Islet of Langerhans (tissue), 1 donor: ENCODE measurements at regions not wholly inside any gene's neighbourhood (a gene's known extent, or its start where the extent isn't known, plus 50 kb on each side); places are given as distances from the start of the nearest gene placed in this dataset.
A peak's percentile ranks its signal among the peaks of the same experiment; 100 is the strongest.
"Not testable (repeated sequence)": the region's sequence is repeated elsewhere in the genome, so short reads cannot be mapped to it uniquely, and the experiment has no call there.

Experiments
- FAIRE-seq: peaks from one replicate; lab custom pipeline; 2011; peaks lifted over from hg19 to GRCh38; lab: Jason Lieb, UNC

DNA sequence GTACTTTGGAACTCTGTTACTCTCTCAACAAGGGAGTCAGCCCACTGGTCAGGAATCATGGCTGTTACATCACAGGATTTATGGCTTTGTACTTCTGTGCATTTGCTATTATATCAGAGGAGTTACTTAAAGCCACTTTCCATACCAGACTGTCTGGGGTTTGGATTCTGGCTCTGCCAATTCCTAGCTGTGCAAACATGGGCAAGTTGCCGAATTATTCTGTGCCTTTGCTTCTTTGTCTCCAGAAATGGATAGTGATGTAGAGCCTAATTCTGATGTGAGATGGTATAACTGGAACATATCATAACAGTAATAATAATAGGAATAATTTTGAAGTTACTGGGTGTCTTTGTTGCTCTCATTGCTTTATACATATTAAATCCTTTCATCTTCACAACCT is 1047.3 kb upstream of the SEMA6A start:
- FAIRE-seq: no peak

DNA sequence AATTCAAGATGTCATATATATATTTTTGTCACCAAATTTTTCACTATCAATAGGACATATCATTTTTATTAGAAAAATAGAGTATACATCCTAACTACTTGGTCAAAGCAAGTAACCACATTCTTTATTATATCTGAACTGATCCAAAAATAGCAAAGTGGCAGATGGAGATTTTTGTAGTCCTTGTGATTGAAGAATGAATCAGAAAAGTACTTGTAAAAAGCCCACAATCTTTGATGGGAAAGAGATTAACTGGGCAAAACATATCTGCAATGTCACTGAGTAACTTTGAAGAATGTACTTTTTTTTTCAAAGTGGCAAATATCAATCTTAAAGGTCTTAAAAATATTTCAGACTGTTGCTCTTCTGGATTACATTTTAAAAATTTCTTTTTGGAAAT is 1040.6 kb upstream of the SEMA6A start:
- FAIRE-seq: no peak

DNA sequence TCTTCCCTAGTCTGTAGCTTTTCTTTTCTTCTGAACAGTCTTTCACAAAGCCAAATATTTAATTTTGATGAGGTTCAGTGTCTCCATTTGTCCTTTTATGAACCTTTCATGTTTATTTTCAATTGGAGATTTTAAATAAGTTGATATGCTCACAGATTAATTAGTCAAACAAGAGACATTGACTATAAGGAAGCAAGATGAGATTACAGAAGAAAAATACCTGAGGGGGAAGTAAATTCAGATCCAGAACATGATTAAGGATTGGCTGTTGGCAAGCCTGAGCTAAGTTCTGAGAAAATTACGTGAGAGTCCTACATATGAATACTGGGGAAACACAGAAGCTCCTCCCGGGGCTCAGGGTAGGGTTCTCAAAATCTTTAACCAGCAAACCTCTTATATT is 1039.8 kb upstream of the SEMA6A start:
- FAIRE-seq: no peak

DNA sequence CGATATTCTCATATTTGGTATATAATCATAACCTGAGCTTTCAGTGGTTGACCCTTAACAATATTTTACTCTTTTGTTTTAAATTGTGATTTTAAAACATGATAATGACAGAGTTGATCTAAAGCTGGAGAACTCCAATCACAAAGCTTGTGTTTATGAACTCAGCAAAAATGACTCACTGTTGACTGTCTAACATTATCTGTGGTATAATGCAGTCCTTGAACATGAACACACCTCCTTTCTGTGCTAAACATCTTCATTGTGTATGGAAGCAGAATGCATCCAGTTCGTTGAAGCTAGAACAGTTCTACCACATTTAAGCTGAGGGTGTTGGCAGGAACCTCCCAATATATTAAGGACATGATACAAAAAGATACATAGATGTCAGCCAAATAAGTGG is 1030.2 kb upstream of the SEMA6A start:
- FAIRE-seq: no peak

DNA sequence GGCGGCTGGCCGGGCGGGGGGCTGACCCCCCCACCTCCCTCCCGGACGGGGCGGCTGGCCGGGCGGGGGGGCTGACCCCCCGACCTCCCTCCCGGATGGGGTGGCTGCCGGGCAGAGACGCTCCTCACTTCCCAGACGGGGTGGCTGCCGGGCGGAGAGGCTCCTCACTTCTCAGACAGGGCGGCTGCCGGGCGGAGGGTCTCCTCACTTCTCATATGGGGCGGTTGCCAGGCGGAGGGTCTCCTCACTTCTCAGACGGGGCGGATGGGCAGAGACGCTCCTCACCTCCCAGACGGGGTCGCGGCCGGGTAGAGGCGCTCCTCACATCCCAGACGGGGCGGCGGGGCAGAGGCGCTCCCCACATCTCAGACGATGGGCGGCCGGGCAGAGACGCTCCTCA is 1025.2 kb upstream of the SEMA6A start:
- FAIRE-seq: not testable (repeated sequence)

DNA sequence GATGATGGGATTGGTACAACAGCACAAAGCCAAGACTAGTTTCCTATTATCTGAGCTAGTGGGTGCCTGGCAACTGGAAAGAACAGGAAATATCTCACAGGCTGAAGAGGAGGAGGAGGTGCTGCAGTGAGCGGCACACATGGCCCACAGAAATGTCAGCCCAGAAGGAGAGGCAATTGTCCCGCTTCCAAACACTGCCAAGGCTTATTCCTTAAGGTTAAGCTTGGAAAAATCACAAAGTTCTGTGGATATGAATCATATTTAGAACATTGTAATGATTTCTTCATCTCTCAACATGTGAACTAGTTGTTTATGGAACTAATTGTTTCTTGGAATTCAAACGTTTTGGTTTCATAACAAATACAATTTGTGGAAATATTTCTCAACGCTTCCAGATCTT is 1019.5 kb upstream of the SEMA6A start:
- no peak for FAIRE-seq

DNA sequence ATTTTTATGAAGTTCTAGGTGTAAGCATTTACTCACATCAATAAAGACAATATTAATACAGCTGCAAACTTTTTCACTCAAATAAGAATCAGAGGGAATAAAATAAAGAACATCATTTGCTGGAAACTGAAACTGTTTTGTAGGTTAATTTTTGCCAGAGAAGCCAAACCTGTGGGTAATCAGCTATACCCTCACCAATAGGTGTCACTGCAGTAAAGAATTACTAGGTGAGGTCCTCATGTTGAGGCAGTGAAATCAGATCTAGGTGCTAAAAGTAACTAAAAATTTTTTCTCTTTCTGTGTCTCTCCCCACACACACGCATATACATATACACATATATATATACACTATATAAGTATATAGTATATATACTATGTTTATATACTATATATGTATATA is 1016.3 kb upstream of the SEMA6A start:
- FAIRE-seq: peak; percentile 49

DNA sequence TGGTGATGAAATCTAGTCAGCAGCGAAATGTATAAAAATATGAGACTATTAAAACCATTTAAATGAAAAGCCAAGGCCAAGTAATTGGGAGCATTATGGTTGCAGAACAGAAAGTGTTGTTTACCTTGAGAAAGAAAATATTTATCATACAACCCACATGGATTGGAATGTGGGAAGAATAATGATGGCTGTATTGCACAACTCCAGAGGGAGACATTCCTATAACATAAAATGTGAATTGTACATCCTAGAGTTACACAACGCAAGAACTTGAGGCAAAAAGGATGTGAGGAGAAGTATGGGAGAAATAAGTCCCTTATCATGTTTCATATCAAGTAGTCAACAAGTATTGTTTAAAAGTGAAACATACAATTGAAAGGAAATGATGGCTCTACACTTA is 1014.0 kb upstream of the SEMA6A start:
- no peak for FAIRE-seq

DNA sequence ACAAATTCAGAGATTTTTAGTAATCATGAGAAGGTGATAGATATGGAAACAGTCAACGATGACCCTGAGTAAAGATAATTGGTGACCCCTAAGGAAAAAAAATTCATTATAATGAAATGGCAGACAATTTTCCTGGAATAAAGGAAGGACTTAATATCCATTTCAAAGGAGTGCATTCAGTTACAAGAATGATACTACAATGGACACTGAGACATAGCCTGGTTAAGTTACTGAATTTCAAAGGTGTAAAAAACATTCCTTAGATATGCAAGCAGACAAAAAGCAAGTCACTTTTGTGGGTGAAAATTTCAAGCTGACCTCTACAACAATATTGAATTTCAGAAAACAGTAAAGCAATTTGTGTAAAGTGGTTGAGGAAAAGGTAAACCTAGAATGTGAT is 1012.5 kb upstream of the SEMA6A start:
- FAIRE-seq: no peak

DNA sequence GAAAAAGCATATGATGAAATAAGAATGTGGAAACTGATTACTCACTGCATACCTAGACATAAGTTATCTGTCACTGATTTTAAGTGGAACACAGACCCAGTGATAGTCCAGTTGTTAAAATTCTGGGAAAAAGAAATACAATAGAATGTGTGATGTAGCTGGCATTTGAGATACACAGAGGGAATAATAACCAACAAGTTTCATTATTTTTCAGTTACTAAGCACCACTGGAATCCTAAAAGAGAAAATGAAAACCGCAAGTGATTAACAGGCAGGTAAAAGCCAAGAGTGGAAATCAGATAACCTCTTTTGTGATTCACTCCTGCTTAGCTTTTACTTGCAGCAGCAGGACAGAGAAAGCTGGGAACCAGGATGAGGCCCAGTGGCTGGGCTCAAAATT is 994.0 kb upstream of the SEMA6A start:
- no peak for FAIRE-seq

DNA sequence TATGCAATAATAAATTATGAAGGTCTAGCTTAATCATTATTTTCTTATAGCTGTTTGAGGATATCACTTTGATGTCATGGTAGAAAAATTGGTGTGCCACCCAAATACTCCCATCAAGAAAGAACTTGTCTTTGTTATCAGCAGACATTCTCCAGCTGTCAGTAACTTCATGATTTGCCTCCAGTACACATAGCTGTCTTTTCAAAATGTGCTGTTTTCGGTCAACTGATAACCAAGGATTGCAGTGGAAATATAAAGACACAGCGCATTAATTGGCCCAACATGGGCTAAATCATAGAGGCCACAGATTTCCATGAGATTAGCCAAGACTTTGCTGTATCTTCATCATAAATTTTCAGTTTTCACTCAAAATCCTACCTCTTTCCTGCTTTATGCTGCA is 993.5 kb upstream of the SEMA6A start:
- FAIRE-seq: no peak

DNA sequence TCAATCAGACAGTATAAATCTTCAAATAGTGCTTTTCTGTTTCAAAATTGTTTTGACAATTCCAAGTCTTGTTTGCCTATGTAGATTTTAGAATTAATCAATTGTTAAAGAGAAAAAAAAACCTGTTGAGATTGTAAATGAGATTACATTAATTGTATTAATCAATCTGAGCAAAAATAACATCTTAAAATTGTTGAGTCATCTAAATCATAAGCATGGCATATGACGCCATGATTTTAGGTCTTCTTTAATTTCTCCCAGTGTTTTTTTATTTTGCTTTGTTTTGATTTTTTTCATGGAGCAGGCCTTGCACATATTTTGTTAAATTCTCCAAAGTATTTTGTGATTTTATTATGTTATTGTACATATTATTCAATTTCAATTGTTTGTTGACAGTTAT is 988.0 kb upstream of the SEMA6A start:
- FAIRE-seq: no peak

DNA sequence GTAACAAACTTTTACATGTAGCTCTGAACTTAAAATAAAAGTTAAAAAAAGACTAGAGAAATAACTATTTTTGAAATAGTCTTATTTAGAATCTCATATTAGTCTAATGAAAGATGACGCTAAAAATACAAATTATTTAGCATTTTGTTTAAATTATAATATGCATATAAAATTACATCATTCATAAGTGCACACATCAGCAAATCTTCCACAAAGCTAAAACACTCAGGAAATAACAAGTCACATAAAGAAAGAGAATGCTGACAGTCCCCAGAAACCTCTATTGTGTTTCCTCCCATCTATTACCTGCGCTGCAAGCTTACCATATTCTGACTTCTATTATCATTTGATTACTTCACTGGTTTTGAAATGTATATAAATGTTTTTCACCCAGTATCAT is 986.9 kb upstream of the SEMA6A start:
- FAIRE-seq: no peak

DNA sequence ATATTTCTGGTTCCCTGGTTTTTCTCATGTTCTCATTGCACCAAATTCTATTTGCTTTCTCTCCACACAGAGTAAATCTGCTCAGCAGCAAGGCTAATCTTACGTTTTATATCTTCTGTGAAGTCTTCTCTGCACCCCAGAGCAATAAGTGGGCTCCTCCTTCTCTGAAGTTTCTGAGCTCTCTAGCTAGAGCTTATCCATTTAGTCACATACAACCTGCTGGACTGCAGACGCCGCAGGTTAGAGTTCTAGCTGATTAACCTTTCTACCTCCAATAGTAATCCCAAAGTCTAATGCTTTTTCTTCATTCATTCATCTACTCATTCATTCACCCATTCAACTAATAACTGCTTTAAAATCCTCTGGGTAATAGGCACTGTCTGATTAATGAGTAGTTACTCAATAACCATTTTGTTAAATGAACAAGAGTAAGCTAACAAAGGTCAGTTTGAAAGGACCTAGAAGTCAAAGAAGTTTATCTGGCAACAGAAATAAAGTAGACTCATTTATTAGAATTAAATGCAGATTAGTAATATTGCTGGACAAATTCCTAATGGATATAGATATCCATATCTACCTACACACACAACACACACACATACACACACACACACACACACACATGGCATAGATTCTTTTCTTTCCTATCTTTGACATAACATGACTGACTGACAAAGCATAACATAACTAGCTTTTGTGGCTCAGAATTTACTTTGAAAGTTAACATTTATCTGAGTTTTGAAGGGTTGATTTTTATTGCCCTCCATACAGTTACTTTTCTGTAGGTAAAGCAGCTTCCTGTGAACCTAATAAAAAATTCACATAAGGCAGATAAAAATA is 984.6 kb upstream of the SEMA6A start:
- FAIRE-seq: no peak

DNA sequence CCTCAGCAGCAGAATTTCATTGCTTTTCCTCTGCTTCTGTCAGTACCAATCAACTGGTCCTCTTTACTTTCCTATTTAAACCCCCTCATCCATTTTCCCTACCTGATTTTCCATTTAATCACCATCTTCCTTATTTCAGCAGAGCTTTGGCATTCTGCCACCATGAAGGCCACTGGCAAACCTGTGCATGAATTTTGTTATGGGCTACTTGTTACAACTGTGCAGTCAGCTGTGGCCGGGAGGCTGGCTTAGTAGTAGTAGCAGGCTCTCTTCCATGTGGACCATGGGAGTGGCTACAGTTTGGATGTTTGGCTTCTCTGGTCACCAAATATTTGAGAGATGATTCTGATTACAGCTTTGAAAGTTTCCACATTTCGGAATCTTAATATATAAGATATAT is 976.6 kb upstream of the SEMA6A start:
- FAIRE-seq: no peak

DNA sequence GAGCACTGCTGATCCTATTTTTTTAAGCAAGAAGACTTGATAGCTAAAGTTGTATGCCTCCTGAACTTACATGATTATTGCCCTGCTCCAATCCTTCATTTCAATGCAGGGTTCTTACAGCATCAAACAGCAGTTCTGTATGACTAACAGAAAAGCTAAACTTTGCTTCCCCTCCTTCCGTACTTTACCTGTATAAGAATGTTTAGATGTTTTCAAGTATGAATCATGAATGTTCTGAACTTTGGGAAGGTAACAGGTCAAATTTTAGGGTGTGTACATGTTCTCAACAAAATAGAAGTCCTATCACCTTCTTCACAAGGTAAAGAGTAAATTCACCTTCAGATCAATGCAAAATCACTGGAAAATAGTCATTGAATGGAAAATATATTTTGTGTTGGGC is 972.6 kb upstream of the SEMA6A start:
- FAIRE-seq: no peak

DNA sequence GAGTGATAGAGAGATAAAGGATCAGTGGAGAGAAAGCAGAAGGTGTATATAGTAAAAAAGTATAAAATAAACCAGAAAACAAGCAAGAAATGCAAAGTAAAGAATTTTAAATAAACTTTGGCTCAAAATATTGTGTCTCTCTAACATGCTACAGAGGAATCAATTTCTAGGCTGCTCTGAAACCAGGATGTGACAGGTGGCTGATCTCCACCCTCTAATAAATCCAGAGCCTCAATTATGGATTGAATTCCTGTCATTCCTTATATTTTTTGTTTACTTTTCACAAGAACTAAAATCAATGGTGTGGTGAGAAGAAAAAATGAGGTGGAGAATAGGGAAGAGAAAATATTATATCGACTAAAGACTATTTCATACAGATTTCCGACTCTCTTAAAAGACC is 965.1 kb upstream of the SEMA6A start:
- no peak for FAIRE-seq

DNA sequence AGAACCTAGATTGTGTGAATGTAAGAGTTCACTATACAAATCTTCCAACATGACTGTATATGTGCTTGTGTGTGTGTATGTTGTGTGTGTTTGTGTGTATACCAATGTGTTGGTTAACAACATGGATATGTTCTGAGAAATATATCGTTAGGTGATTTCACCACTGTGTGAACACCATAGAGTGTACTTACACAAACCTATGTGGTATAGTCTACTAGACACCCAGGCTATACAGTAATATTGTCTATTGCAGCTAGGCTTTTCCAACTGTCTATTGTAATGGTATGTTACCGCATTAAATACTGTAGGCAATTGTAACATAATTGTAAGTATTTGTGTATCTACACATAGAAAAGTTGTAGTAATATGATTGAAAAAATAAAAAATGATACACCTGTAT is 959.2 kb upstream of the SEMA6A start:
- no peak for FAIRE-seq

DNA sequence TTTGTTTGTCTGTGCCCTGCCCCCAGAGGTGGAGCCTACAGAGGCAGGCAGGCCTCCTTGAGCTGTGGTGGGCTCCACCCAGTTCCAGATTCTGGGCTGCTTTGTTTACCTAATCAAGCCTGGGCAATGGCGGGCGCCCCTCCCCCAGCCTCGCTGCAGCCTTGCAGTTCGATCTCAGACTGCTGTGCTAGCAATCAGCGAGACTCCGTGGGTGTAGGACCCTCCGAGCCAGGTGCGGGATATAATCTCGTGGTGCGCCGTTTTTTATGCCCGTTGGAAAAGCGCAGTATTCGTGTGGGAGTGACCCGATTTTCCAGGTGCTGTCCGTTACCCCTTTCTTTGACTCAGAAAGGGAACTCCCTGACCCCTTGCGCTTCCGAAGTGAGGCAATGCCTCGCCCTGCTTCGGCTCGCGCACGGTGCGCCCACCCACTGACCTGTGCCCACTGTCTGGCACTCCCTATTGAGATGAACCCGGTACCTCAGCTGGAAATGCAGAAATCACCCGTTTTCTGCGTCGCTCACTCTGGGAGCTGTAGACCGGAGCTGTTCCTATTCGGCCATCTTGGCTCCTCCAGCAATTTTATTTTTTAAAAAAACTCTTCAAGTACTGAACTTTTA is 958.5 kb upstream of the SEMA6A start:
- not testable (repeated sequence) for FAIRE-seq

DNA sequence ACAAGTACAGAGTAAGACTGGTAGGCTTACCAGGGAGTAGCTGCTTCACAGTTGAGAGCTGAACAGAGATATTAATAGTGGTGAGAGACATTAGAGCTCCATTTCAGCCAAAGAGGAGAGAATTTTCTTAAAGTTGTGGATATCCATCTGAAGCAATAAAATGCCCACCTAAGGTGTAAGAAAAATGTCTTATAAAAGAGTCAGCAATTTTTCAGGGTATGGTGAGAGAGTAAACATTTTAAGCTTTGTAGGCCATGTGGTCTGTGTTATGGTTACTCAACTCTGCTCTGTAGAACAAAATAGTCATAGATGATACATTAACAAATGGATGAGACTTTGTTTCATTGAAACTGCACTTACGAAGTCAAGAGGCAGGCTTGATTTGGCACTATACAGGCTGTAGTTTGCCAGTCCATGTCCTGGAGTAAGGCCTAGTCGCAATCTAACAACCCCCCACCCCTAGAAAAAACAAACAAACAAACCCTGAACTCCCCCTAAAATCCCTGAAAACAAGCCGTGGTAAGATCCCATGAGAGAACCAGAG is 945.4 kb upstream of the SEMA6A start:
- FAIRE-seq: no peak

DNA sequence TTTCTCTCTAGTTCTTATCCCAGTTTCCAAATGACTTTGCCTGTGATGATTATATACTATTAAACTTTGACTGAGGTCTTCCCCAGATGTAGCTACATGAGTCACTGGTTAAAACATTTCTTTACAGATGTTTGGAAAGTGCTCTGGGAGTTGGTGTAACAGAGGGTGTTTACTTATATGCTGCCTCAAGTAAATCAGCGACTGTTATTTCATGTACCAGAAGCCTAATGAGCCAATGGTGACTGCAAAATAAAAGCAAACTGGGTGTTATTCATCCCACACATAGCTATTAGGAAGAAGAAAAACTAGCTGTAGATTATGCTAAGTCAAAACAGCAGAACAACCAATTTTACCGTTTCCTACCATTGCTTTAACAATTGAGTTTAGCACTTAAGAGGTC is 929.7 kb upstream of the SEMA6A start:
- FAIRE-seq: no peak

DNA sequence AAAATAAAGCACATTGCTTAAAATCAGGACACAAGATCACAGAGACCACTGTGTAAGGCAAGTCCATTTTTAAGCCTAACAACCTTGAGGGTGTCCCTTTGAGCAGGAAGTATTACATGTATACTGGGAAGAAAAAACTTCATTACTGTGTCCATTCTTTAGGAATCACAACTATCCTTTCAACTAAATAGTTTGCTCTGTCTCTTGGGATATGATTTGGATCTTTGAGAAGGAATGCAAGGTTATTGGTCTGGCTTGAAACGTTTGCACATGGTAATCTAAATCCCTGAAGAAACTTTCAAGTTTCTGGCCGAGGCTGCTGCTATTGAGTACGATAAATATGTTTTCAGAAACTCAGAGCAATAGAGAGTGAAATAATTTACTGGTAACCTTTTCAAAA is 923.0 kb upstream of the SEMA6A start:
- FAIRE-seq: no peak

DNA sequence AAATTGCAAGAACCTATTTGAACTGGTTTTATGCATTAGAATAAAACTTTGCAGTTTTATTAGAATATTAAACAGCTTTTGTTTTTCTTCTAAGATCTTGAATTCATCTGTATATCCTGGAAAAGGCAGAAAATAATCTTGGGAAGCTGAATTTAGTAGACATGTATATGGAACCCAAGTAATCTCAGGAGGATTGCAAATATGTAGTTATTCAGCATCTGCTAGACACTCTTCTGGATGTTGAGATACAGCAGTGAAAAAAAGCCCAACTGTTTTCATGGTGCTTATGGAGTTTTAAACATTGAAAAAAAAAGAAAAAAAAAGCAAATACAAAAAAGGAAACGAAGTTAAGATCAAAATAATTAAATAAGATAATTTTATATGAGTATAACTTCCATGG is 922.2 kb upstream of the SEMA6A start:
- no peak for FAIRE-seq

DNA sequence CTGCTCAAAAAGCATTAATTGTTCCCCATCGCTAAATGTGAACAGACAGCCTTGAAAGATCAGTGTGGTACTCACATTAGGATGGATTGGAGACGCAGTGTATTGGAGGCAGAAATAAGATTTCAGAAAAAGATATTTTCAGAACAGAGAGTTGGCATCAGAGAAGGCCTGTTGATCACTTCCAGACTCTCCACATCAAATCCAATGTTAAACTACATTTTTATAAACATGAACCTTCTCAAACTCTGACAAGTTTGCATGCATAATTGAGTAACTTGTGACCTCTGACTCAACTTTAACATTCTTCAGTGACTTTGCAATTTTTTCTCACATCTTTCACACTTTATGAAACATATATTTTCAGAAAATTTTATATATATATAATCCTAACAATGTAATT is 919.6 kb upstream of the SEMA6A start:
- FAIRE-seq: no peak
